Ishikawa (cell line): ENCODE measurements at regions not wholly inside any gene's neighbourhood (a gene's known extent, or its start where the extent isn't known, plus 50 kb on each side); places are given as distances from the start of the nearest gene placed in this dataset.

Source experiments
- CEBPB ChIP-seq: IDR thresholded peaks from 2 replicates; pipeline ENCODE4 v1.6.1; 2012
- CREB1 ChIP-seq: IDR thresholded peaks from 2 replicates; pipeline ENCODE4 v1.6.1; 2012; ENCODE audit warnings: low read depth
- EGR1 ChIP-seq: IDR thresholded peaks from 2 replicates; pipeline ENCODE4 v1.6.1; 2012
- EP300 ChIP-seq: IDR thresholded peaks from 2 replicates; pipeline ENCODE4 v1.6.1; 2012; ENCODE audit warnings: borderline replicate concordance
- FOXM1 ChIP-seq: IDR thresholded peaks from 2 replicates; pipeline ENCODE4 v1.6.1; 2012; ENCODE audit warnings: low read depth, borderline replicate concordance
- NFIC ChIP-seq: IDR thresholded peaks from 2 replicates; pipeline ENCODE4 v1.6.1; 2012
- RAD21 ChIP-seq: IDR thresholded peaks from 2 replicates; pipeline ENCODE4 v1.6.1; 2012; ENCODE audit warnings: low read depth
- TAF1 ChIP-seq: IDR thresholded peaks from 2 replicates; pipeline ENCODE4 v1.6.1; 2012; ENCODE audit warnings: low read depth, mild to moderate bottlenecking
- TCF12 ChIP-seq: IDR thresholded peaks from 2 replicates; pipeline ENCODE4 v1.6.1; 2012; ENCODE audit warnings: low read depth
- TEAD4 ChIP-seq: IDR thresholded peaks from 2 replicates; pipeline ENCODE4 v1.6.1; 2012
- YY1 ChIP-seq: IDR thresholded peaks from 2 replicates; pipeline ENCODE4 v1.6.1; 2012; ENCODE audit warnings: low read depth
- ZBTB7A ChIP-seq: IDR thresholded peaks from 2 replicates; pipeline ENCODE4 v1.6.1; 2012; ENCODE audit warnings: low read depth
- TF ChIP-seq, protein P1 (sequence below): IDR thresholded peaks from 2 replicates; pipeline ENCODE4 v1.6.1; 2012; ENCODE audit warnings: low read depth, mild to moderate bottlenecking
- TF ChIP-seq, protein P2 (sequence below): IDR thresholded peaks from 2 replicates; pipeline ENCODE4 v1.6.1; 2012
- TF ChIP-seq, protein P3 (sequence below): IDR thresholded peaks from 2 replicates; pipeline ENCODE4 v1.6.1; 2012

- no peak for TF ChIP-seq ZBTB7A
- TF ChIP-seq, protein P1, sequence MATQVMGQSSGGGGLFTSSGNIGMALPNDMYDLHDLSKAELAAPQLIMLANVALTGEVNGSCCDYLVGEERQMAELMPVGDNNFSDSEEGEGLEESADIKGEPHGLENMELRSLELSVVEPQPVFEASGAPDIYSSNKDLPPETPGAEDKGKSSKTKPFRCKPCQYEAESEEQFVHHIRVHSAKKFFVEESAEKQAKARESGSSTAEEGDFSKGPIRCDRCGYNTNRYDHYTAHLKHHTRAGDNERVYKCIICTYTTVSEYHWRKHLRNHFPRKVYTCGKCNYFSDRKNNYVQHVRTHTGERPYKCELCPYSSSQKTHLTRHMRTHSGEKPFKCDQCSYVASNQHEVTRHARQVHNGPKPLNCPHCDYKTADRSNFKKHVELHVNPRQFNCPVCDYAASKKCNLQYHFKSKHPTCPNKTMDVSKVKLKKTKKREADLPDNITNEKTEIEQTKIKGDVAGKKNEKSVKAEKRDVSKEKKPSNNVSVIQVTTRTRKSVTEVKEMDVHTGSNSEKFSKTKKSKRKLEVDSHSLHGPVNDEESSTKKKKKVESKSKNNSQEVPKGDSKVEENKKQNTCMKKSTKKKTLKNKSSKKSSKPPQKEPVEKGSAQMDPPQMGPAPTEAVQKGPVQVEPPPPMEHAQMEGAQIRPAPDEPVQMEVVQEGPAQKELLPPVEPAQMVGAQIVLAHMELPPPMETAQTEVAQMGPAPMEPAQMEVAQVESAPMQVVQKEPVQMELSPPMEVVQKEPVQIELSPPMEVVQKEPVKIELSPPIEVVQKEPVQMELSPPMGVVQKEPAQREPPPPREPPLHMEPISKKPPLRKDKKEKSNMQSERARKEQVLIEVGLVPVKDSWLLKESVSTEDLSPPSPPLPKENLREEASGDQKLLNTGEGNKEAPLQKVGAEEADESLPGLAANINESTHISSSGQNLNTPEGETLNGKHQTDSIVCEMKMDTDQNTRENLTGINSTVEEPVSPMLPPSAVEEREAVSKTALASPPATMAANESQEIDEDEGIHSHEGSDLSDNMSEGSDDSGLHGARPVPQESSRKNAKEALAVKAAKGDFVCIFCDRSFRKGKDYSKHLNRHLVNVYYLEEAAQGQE = no peak
- TF ChIP-seq, protein P2, sequence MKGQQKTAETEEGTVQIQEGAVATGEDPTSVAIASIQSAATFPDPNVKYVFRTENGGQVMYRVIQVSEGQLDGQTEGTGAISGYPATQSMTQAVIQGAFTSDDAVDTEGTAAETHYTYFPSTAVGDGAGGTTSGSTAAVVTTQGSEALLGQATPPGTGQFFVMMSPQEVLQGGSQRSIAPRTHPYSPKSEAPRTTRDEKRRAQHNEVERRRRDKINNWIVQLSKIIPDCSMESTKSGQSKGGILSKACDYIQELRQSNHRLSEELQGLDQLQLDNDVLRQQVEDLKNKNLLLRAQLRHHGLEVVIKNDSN = no peak
- TF ChIP-seq TAF1 = no peak
- TF ChIP-seq CREB1 = no peak
- TF ChIP-seq CEBPB = no peak
- TF ChIP-seq NFIC = no peak
Measured at GRCh38 chr4:100288161-100288560, 97.9 kb upstream of the DDIT4L start.

DNA sequence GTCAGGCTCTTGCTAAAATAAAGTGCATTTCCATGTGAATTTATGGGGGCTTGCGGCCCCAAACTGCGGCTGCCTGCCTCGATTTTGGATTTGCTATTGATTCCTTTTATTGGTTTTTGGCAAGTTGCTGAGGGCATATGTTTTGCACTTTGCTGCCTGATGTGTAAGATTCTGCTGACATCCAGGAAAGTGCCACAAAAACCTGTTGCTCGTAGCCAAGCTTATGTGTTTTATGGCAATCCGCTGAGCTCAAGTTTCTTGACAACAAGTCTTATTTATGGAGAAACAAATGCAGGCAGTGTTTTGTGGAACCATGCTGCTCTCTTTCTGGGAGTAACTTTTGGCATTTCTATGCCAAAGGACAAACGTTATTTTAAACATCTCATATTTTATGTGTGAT lies 97.3 kb upstream of the DDIT4L start:
- TF ChIP-seq RAD21 = no peak
- no peak for TF ChIP-seq ZBTB7A
- TF ChIP-seq, protein P1 = no peak
- TF ChIP-seq, protein P2 = no peak
- no peak for TF ChIP-seq TCF12
- no peak for TF ChIP-seq CREB1
- no peak for TF ChIP-seq YY1
- TF ChIP-seq TAF1 = no peak
- no peak for TF ChIP-seq EP300

DNA sequence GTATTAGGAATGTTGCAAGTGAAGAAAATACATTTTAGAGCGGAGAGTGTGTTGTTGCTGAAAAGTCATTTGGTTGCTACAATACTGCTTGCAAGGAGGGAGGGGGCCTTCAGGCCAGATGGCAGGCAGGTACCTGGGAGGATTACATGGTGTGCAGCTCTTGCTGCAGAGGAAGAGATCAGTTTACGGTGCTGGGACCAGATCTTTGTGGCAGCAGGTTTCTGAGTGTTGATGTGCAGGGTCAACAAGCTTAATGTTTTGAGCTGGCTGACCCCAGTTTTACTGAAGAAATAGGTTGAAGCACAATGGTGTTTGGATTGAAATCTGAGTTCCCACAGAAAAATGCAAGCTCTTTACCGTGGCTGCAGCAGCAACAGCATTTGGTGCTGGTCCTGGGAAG lies 96.4 kb upstream of the DDIT4L start:
- TF ChIP-seq NFIC = no peak
- TF ChIP-seq CEBPB = no peak
- TF ChIP-seq TAF1 = no peak
- no peak for TF ChIP-seq TCF12
- TF ChIP-seq TEAD4 = no peak
- TF ChIP-seq ZBTB7A = no peak
- TF ChIP-seq RAD21 = no peak
- no peak for TF ChIP-seq YY1
- no peak for TF ChIP-seq CREB1
- no peak for TF ChIP-seq EP300
- no peak for TF ChIP-seq FOXM1

DNA sequence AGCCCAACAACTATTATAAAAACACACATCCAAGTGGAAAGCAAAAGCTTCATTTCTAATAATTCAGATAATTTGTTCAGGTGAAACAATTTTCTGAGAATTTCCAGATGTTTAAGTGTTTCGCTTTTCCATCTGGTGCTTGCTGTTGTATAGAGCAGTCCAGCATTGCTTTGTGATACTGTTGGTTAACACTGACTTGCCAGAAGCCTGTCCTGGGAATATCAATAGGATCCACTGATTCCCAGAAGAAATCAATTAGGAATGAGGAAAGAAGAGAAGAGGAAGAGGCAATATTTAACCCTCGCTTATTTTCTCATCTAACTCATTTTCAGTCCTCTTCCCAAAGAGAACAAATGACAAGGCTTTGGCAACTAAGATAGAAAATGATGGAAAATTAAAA lies 94.9 kb upstream of the DDIT4L start:
- TF ChIP-seq RAD21 (no peak), CEBPB (no peak), NFIC (no peak), TEAD4 (no peak), YY1 (no peak), EP300 (no peak)

GRCh38 chr4:100284129-100284880 lies 94.0 kb upstream of the DDIT4L start:
- no peak for TF ChIP-seq EGR1
- no peak for TF ChIP-seq TCF12
- no peak for TF ChIP-seq YY1
- TF ChIP-seq TAF1 = no peak
- no peak for TF ChIP-seq CEBPB
- no peak for TF ChIP-seq FOXM1
- TF ChIP-seq, protein P2 = no peak
- no peak for TF ChIP-seq TEAD4
- TF ChIP-seq NFIC = no peak
- TF ChIP-seq CREB1 = no peak
- no peak for TF ChIP-seq RAD21
- no peak for TF ChIP-seq EP300
- TF ChIP-seq, protein P3, sequence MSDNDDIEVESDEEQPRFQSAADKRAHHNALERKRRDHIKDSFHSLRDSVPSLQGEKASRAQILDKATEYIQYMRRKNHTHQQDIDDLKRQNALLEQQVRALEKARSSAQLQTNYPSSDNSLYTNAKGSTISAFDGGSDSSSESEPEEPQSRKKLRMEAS = no peak
- TF ChIP-seq, protein P1 = no peak
- no peak for TF ChIP-seq ZBTB7A
